CD4-positive, alpha-beta T cell treated with Interleukin-21 for 1 hour (primary cell): ENCODE measurements at regions not wholly inside any gene's neighbourhood (a gene's known extent, or its start where the extent isn't known, plus 50 kb on each side); places are given as distances from the start of the nearest gene placed in this dataset.

ENCODE experiments used
- DNase-seq: peaks from one replicate; pipeline ENCODE4 v3.0.0-alpha.2; 2020

- DNase-seq: no peak
These were observed 314.0 kb downstream of the AGTPBP1 start for GRCh38 chr9:85427772-85428171.

- peak; percentile 8 for DNase-seq
These were observed 316.6 kb downstream of the AGTPBP1 start for GRCh38 chr9:85425153-85425611.

DNA sequence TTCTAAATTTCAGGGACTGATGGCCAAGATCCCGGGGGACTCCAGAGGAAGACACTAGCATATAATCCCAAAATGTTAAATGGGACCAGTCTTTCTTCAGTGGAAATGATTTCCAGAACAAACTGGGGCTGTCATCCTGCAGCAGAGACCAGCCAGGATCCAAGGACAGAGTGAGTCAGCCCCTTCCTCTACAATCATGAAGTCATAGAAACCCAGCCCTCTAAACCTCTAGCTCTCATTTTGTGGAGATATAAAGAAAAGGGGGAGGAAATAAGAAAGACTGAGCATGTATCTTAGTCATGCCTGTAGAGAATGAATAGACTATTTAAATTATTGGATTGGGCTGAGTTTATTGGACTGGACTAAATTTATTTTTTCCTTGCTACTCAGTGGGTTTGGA lies 318.3 kb downstream of the AGTPBP1 start:
- no peak for DNase-seq

- DNase-seq: no peak
These were observed 320.1 kb downstream of the AGTPBP1 start for GRCh38 chr9:85421641-85422040.

DNA sequence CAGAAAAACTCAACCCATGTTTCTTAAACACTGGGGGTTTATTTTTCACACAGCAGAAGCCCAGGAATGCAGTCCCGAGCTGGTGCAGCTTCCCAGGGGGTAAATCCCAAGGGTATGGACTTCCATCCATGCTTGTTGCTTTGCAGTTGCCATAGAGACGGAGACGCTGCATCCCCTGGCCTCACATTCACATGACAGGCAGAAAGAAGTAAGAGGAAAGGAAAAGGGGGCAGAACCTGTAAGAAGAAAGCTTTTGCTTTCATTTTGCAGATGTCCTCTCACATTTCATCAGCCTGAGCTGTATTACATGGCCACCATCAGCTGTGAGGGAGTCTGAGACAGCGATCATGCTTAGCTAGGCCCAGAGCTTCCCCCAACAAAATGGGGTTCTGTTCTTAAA lies 321.0 kb downstream of the AGTPBP1 start:
- DNase-seq: no peak

DNA sequence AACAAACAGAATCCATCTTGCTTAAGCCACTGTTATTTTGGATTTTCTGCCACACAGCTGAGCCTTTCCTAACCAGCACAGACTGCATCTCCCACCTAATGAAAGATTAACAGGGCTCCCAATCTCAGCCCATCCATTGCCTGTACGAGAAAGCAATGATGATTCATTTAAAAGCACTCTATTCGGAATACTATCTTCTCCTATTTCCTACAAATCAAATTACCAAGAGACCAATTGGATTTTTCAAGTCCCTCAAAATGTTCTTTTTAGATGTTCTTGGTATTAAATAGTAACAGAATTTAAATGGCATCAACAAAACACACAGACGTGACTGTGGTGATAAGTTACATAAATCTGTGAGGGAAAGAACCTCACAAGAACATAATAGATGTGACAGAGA lies 324.1 kb downstream of the AGTPBP1 start:
- no peak for DNase-seq

GRCh38 chr9:85416715-85417114 lies 325.0 kb downstream of the AGTPBP1 start:
- no peak for DNase-seq

GRCh38 chr9:85414390-85414789 lies 327.4 kb downstream of the AGTPBP1 start:
- no peak for DNase-seq

DNA sequence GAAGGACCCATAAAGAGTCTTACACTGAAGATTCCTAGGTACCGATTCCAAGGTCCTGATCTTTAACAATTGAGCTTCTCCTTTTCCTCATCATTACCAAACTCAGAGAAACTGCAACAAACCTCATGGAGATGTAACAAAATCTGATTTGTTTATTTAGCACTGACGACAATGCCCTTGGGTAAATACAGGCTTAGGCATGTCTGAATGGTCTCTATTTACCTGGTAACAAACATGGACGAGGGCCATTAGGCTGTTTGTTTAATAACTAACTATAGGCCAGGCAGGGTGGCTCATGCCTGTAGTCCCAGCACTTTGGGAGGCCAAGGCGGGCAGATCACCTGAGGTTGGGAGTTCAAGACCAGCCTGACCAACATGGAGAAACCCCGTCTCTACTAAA lies 333.3 kb downstream of the AGTPBP1 start:
- no peak for DNase-seq

- DNase-seq: no peak
These were observed 336.2 kb downstream of the AGTPBP1 start for GRCh38 chr9:85405566-85405950.

- no peak for DNase-seq
These were observed 336.7 kb downstream of the AGTPBP1 start for GRCh38 chr9:85404911-85405565.

DNA sequence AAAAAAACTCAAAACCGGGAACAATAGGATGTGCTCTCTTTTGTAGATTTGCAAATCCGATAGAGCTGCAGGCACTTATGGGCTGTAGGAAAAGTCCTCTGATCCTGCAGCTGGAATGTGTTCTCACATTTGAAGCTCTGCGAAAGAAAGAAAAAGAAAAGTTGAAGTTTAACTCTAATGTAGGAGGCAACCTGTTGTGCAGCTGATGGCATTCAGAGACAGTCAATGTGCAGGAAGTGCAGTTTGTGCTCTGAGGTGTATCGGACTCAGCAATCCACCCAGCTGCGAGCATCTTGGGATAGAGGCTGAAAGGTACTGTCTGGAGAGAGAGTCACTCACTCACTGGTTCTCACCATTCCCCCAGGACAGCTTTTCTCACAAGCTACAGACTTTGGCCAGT lies 339.2 kb downstream of the AGTPBP1 start:
- DNase-seq: no peak

DNA sequence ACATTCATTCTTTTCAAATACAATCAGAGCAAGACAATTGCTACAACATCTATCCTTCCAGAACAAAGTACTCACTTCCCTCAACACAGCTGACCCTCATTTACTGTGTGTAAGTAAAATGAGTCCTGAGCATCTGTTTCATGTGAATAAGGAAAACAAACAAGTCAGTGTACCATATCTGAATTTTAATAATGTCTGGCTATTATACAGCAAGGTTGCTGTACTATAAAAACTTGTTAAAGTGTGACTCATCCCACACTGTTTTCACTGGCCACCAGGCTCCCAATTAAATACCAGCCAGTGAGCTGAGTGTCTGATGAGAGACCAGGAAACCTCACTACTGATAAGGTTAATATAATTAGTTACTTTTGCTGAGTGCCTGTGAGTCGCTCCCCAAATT lies 339.8 kb downstream of the AGTPBP1 start:
- DNase-seq: no peak

- no peak for DNase-seq
These were observed 344.7 kb downstream of the AGTPBP1 start for GRCh38 chr9:85397005-85397404.

GRCh38 chr9:85392260-85392659 lies 349.5 kb downstream of the AGTPBP1 start:
- DNase-seq: no peak

DNA sequence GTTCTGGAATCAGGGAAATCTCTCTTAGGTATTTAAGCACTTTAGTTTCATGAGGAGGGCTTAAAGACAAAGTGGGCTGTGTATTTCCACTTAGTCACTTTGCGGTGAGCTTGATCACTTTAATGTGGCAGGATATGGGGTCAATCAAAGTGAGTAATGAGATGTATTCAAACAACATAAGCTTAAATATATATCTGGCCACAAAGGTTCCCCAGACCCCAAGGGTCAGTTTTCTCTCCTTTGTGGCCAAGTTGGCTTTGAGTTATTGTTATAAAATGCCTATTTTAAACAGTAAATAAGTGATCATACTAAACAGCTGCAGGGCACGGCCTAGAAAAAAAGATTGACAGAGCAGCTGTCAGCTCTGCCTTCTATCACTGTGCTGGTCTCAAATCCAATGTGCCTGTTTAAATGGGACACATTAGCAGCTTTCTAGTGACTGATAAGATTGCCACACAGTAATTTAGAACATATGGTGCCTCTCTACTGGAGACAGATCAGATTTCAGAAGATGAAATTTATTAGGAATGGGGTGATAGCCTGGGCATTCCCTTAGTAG lies 363.9 kb downstream of the AGTPBP1 start:
- DNase-seq: no peak

GRCh38 chr9:85368781-85369180 lies 373.0 kb downstream of the AGTPBP1 start:
- DNase-seq: no peak

DNA sequence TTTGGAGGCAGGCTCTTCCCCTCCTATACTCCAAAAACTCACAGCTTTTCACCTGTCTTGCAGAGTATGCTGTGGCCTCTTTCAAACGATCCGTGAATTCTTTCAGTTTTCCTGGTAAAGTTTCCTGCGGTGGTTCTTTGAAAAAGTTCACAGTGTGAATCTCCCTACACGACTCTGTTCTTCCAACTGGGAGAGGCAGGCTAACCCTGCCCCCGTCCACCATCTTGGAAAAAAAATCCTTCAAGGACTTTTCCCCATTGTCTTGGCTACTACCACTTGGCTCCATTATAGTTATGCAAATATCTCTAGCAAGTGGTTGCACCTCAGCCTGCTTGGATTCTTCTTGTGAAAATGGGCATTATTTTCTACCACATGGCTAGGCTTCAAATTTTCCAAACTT lies 382.6 kb downstream of the AGTPBP1 start:
- no peak for DNase-seq

DNA sequence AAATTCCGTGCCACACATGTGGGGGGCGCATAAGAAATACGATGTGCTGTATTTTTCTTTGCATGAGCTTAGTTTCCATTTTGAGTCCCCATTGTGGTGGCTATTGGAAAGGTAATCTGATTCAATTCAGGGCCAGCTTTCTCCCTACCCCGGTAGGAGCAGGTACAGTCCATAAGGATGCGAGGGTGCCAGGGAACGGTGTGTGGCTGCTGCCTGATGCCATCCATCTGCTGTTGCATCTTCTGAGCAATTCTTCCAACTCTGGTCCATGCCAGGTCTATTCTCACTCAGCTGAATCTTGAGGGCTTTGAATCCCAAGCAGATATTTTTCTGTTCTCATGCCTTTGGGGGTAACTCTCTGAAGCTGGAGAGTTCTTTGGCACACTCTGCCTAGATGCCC lies 392.7 kb downstream of the AGTPBP1 start:
- no peak for DNase-seq

DNA sequence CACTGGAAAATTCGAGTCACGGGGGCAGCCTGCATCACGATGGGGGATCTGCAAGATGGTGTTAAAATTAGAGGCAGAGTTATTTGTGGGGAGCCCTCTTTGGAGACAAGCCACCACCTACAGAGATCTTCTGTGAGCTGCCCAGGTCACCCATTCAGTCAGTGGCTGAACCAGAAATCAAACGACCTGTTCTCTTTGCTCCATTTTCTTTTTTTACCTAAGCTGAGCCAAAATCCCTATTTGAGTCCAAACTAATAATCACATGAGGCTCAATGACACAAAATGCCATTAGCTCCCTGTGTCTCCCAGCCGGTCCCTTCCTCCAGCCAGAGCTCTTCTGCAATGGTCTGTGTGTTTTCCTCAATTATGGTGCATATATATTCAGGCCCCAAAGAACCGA lies 394.2 kb downstream of the AGTPBP1 start:
- no peak for DNase-seq

DNA sequence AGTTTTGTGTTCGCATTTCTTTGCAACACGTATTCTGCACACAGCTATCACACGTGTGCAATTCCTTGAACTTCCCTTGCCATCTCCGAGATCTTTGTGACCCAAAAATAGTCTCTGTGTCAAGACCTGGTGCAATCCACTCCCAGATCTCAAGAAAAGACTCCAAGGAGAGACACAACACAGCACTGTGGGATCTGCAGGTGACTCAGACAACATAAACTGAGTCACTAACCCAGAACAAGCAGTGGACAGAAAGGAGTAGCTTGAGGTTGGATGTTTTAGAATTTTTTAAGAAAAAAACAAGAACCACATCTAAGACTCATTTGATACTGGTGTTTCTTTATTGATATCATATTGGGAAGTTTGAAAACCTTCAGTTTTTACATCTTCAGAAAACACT lies 396.9 kb downstream of the AGTPBP1 start:
- no peak for DNase-seq

- no peak for DNase-seq
These were observed 402.4 kb downstream of the AGTPBP1 start for GRCh38 chr9:85339338-85339737.

GRCh38 chr9:85334228-85334627 lies 407.5 kb downstream of the AGTPBP1 start:
- DNase-seq: no peak

DNA sequence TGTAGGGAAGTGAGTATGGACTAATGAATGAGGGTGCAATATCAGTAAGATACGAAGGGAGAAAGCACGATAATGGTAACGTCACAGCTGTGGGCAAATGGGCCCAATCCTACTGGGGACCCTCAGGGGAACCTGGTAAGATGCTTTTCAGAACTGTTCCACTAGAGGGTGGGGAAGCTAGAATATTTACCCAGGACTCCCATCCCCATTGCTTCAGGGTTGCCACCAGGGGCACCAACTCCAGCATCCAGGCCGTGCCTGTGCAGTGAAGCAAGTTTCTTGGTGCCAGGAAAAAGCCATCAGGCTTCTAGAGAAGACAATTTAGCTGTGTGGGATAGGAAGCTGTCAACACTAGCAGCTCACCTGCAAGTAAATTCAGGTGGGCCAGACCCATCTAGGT lies 409.3 kb downstream of the AGTPBP1 start:
- DNase-seq: no peak

DNA sequence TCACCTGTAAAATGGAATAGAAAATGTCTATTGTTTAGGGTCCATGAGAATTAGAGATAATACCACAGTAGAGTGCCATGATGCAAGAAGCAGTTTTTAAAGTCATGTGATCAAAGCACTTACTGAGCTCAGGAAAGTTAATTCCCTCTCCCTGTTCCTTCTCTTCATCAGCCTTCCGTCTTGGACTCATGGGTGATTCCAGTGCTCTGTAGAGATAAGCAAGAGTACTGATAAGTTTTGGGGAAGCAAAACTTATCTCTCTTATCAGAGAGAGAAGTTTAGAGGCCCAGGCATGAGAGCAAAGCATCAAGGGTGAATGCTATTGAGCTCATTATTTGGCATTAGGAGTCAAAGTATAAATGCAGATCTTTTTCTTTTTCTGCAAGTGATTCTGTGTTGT lies 410.1 kb downstream of the AGTPBP1 start:
- no peak for DNase-seq
